HEK293 (cell line): ENCODE measurements at regions not wholly inside any gene's neighbourhood (a gene's known extent, or its start where the extent isn't known, plus 50 kb on each side); places are given as distances from the start of the nearest gene placed in this dataset.

Source experiments
- CTCF ChIA-PET: fragments of 350-600 bp; formaldehyde crosslinking; extraction: SDS; loops from one replicate; lab custom pipeline; 2021; ENCODE audit warnings: antibody characterized with exemption; lab: Yijun Ruan, JAX
- POLR2A ChIA-PET: fragments of 300-600 bp; formaldehyde crosslinking; extraction: SDS; loops from one replicate; lab custom pipeline; 2020; ENCODE audit warnings: antibody characterized with exemption, inconsistent platforms; lab: Yijun Ruan, JAX
- H3K27ac ChIP-seq: fragments of 200-500 bp; sonication (Bioruptor generic); 2 replicates; pipeline ENCODE4 v1.5.1; 2014; ENCODE audit warnings: low read depth, low read length, control low read depth, inconsistent platforms; ENCODE audit errors: extremely low read depth
- H3K36me3 ChIP-seq, 2 experiments: fragments of 200-500 bp in 1 of 2; sonication (Bioruptor generic) in 1 of 2; 1 replicate in 1 of 2; 2 replicates in 1 of 2; pipeline ENCODE4 v1.5.1; 2014 to 2017; ENCODE audit warnings: inconsistent platforms in 2 of 2, low read length in 2 of 2; ENCODE audit not compliant: control insufficient read depth in 2 of 2, insufficient read depth in 1 of 2
- H3K4me1 ChIP-seq: fragments of 200-500 bp; sonication (Bioruptor generic); 2 replicates; pipeline ENCODE4 v1.5.1; 2014; ENCODE audit warnings: mild to moderate bottlenecking, low read length, inconsistent platforms; ENCODE audit not compliant: control insufficient read depth, insufficient read depth
- H3K4me3 ChIP-seq: 2 replicates; pipeline ENCODE4 v1.5.1; 2011; ENCODE audit warnings: low read depth, mild to moderate bottlenecking, control low read depth, low read length, moderate library complexity
- H3K9me3 ChIP-seq: fragments of 200-500 bp; sonication (Bioruptor generic); 2 replicates; pipeline ENCODE4 v1.5.1; 2014; ENCODE audit warnings: low read depth, low read length, inconsistent platforms; ENCODE audit not compliant: control insufficient read depth, insufficient read depth
- BCL6B ChIP-seq: fragments of 450-650 bp; formaldehyde crosslinking; IDR thresholded peaks from 2 replicates; pipeline ENCODE4 v1.5.1; 2017; ENCODE audit warnings: missing biosample characterization, missing genetic modification characterization
- IKZF3 ChIP-seq: fragments of 450-650 bp; IDR thresholded peaks from 2 replicates; pipeline ENCODE4 v1.5.0; 2018; ENCODE audit warnings: missing biosample characterization, mild to moderate bottlenecking, missing genetic modification characterization, moderate library complexity
- PRDM4 ChIP-seq: fragments of 450-650 bp; formaldehyde crosslinking; IDR thresholded peaks from 2 replicates; pipeline ENCODE4 v1.5.1; 2017; ENCODE audit warnings: missing biosample characterization, missing genetic modification characterization
- SP3 ChIP-seq: fragments of 450-650 bp; formaldehyde crosslinking; IDR thresholded peaks from 2 replicates; pipeline ENCODE4 v1.5.1; 2016; ENCODE audit warnings: missing biosample characterization, missing genetic modification characterization
- ZBTB11 ChIP-seq: fragments of 450-650 bp; formaldehyde crosslinking; conservative IDR thresholded peaks from 2 replicates; pipeline ENCODE4 v1.5.1; 2016; ENCODE audit warnings: low read depth, missing biosample characterization, missing genetic modification characterization
- ZFHX2 ChIP-seq: fragments of 450-650 bp; formaldehyde crosslinking; conservative IDR thresholded peaks from 2 replicates; pipeline ENCODE4 v1.5.1; 2016; ENCODE audit warnings: missing biosample characterization, missing genetic modification characterization
- ZNF175 ChIP-seq: fragments of 450-650 bp; formaldehyde crosslinking; IDR thresholded peaks from 2 replicates; pipeline ENCODE4 v1.5.1; 2016; ENCODE audit warnings: missing biosample characterization, missing genetic modification characterization
- ZNF214 ChIP-seq: fragments of 450-650 bp; formaldehyde crosslinking; IDR thresholded peaks from 2 replicates; pipeline ENCODE4 v1.5.1; 2017; ENCODE audit warnings: missing biosample characterization, mild to moderate bottlenecking, missing genetic modification characterization, borderline replicate concordance
- ZNF24 ChIP-seq: fragments of 450-650 bp; formaldehyde crosslinking; IDR thresholded peaks from 2 replicates; pipeline ENCODE4 v1.5.1; 2016; ENCODE audit warnings: missing biosample characterization, missing genetic modification characterization
- ZNF311 ChIP-seq: fragments of 450-650 bp; formaldehyde crosslinking; IDR thresholded peaks from 2 replicates; pipeline ENCODE4 v1.5.1; 2017; ENCODE audit warnings: missing biosample characterization, missing genetic modification characterization, borderline replicate concordance
- ZNF341 ChIP-seq: fragments of 450-650 bp; formaldehyde crosslinking; IDR thresholded peaks from 2 replicates; pipeline ENCODE4; 2016; ENCODE audit warnings: low read depth, missing biosample characterization, missing genetic modification characterization
- ZNF391 ChIP-seq: fragments of 450-650 bp; formaldehyde crosslinking; IDR thresholded peaks from 2 replicates; pipeline ENCODE4 v1.5.1; 2016; ENCODE audit warnings: low read depth, missing biosample characterization, missing genetic modification characterization, borderline replicate concordance
- ZNF514 ChIP-seq: fragments of 450-650 bp; formaldehyde crosslinking; IDR thresholded peaks from 2 replicates; pipeline ENCODE4 v1.5.1; 2016; ENCODE audit warnings: missing biosample characterization, missing genetic modification characterization
- ZNF548 ChIP-seq: fragments of 450-650 bp; formaldehyde crosslinking; IDR thresholded peaks from 2 replicates; pipeline ENCODE4 v1.5.1; 2016; ENCODE audit warnings: missing biosample characterization, missing genetic modification characterization
- ZNF623 ChIP-seq: fragments of 450-650 bp; formaldehyde crosslinking; IDR thresholded peaks from 2 replicates; pipeline ENCODE4 v1.5.1; 2016; ENCODE audit warnings: missing biosample characterization, missing genetic modification characterization
- ZNF654 ChIP-seq: fragments of 450-650 bp; formaldehyde crosslinking; IDR thresholded peaks from 2 replicates; pipeline ENCODE4 v1.5.1; 2016; ENCODE audit warnings: low read depth, missing biosample characterization, missing genetic modification characterization
- ZNF660 ChIP-seq: fragments of 450-650 bp; IDR thresholded peaks from 2 replicates; pipeline ENCODE4 v1.5.1; 2018; ENCODE audit warnings: missing biosample characterization, mild to moderate bottlenecking, missing genetic modification characterization
- ZNF777 ChIP-seq: fragments of 450-650 bp; formaldehyde crosslinking; IDR thresholded peaks from 2 replicates; pipeline ENCODE4 v1.5.1; 2017; ENCODE audit warnings: missing biosample characterization, missing genetic modification characterization, borderline replicate concordance
- ZSCAN16 ChIP-seq: fragments of 450-650 bp; formaldehyde crosslinking; IDR thresholded peaks from 2 replicates; pipeline ENCODE4 v1.5.1; 2016; ENCODE audit warnings: missing biosample characterization, missing genetic modification characterization

- ChIA-PET POLR2A (no interaction called here), CTCF (interaction anchor here (0.7 kb wide), 1 partner anchor 282 kb away, joined by 4 read pairs; no protein-coding TSS in a partner anchor)
- H3K4me1 ChIP-seq: no peaks in the 10 kb centered on the region
- H3K9me3 ChIP-seq: no peaks in the 10 kb centered on the region
- H3K27ac ChIP-seq: no peak overlapping the region
- H3K4me3 ChIP-seq: no peak overlapping the region
- TF ChIP-seq ZBTB11 (tag by site-specific recombination) (no peak), ZNF777 (no peak), SP3 (tag by site-specific recombination) (no peak), IKZF3 (tag by site-specific recombination) (no peak), ZNF623 (tag by site-specific recombination) (no peak), ZNF391 (tag by site-specific recombination) (no peak), ZNF514 (tag by site-specific recombination) (no peak)
- no peaks in the 10 kb centered on the region for H3K36me3 ChIP-seq
These were observed 465.0 kb downstream of the CCDC85A start for GRCh38 chr2:56648802-56649201.

GRCh38 chr2:56654936-56655335 lies 471.1 kb downstream of the CCDC85A start:
- Histone ChIP-seq H3K4me3 (no peak overlapping the region), H3K36me3 (no peaks in the 10 kb centered on the region), H3K27ac (no peak overlapping the region), H3K4me1 (no peaks in the 10 kb centered on the region), H3K9me3 (no peaks in the 10 kb centered on the region)
- ChIA-PET CTCF (no interaction called here), POLR2A (no interaction called here)
- TF ChIP-seq ZFHX2 (no peak), PRDM4 (tag by site-specific recombination) (no peak), BCL6B (no peak), ZNF548 (tag by site-specific recombination) (no peak), ZNF24 (tag by site-specific recombination) (no peak), ZSCAN16 (tag by site-specific recombination) (no peak), ZNF660 (tag by site-specific recombination) (no peak), ZNF175 (tag by site-specific recombination) (no peak), ZNF214 (no peak), ZNF654 (tag by site-specific recombination) (no peak), ZNF341 (tag by site-specific recombination) (no peak), ZNF311 (tag by site-specific recombination) (no peak)
